Endothelial cell of umbilical vein (primary cell): ENCODE measurements at regions not wholly inside any gene's neighbourhood (a gene's known extent, or its start where the extent isn't known, plus 50 kb on each side); places are given as distances from the start of the nearest gene placed in this dataset.

ENCODE experiments used
- BruUV-seq: library from RNA; stranded (reverse); fragments of 400-500 nt; replicated peaks from 2 replicates; lab custom pipeline; 2021; lab: Mats Ljungman, UMichigan
- CTCF ChIA-PET: fragments of 300-600, 350-600 bp; sonication (Branson Sonifier 250); formaldehyde crosslinking; loops from one replicate; lab custom pipeline; 2021; ENCODE audit warnings: antibody characterized with exemption, inconsistent platforms; lab: Charles Lee
- POLR2A ChIA-PET: fragments of 300-600, 350-600 bp; sonication (Branson Sonifier 250); formaldehyde crosslinking; loops from one replicate; lab custom pipeline; 2021; ENCODE audit warnings: antibody characterized with exemption, inconsistent platforms; lab: Charles Lee
- DNase-seq: peaks from one replicate; pipeline ENCODE4 v3.0.0-alpha.2; 2011; ENCODE audit warnings: low read depth, low spot score
- FAIRE-seq: peaks from 2 replicates; lab custom pipeline; 2011; peaks lifted over from hg19 to GRCh38; lab: Jason Lieb, UNC
- H2AFZ ChIP-seq: 2 replicates; pipeline ENCODE4 v1.6.0; 2012; ENCODE audit warnings: low read depth, low read length, control low read depth, inconsistent platforms
- H3K27ac ChIP-seq: 2 replicates; pipeline ENCODE4 v1.5.1; 2011; ENCODE audit warnings: low read depth, mild to moderate bottlenecking, control low read depth, low read length, moderate library complexity; ENCODE audit not compliant: insufficient read depth
- H3K27me3 ChIP-seq, 2 experiments: 2 replicates each; pipeline versions ENCODE4 v1.6.0 to v1.6.1; 2011; ENCODE audit warnings: low read length in 2 of 2, mixed read lengths in 1 of 2; ENCODE audit not compliant: control insufficient read depth in 2 of 2, insufficient read depth in 2 of 2
- H3K36me3 ChIP-seq, 2 experiments: 2 replicates in 1 of 2; 3 replicates in 1 of 2; pipeline ENCODE4 v1.5.1; 2011; ENCODE audit warnings: low read length in 2 of 2, mild to moderate bottlenecking in 1 of 2, moderate library complexity in 1 of 2; ENCODE audit not compliant: control insufficient read depth in 2 of 2, insufficient read depth in 2 of 2; ENCODE audit errors: extremely low read depth in 1 of 2
- H3K4me1 ChIP-seq: 3 replicates; pipeline ENCODE4 v1.5.1; 2011; ENCODE audit warnings: mild to moderate bottlenecking, low read length; ENCODE audit not compliant: control insufficient read depth, insufficient read depth; ENCODE audit errors: extremely low read depth
- H3K4me2 ChIP-seq: 2 replicates; pipeline ENCODE4 v1.6.1; 2011; ENCODE audit warnings: low read length, control low read depth, mixed read lengths; ENCODE audit not compliant: insufficient read depth
- H3K4me3 ChIP-seq, 3 experiments: fragments of 200-600 bp in 1 of 3; sonication (generic), shearing (Covaris generic) in 1 of 3; replicated peaks in 1 of 3; 2 replicates each; pipeline ENCODE4 v1.5.1; 2011 to 2016; ENCODE audit warnings: control low read depth in 3 of 3, low read length in 3 of 3, mild to moderate bottlenecking in 2 of 3, inconsistent platforms in 1 of 3, low read depth in 1 of 3, moderate library complexity in 1 of 3; ENCODE audit not compliant: insufficient read depth in 1 of 3
- H3K79me2 ChIP-seq: 2 replicates; pipeline ENCODE4 v1.6.0; 2012; ENCODE audit warnings: low read length, inconsistent platforms; ENCODE audit not compliant: control insufficient read depth, insufficient read depth
- H3K9ac ChIP-seq: replicated peaks from 2 replicates; pipeline ENCODE3; 2011; ENCODE audit warnings: low read length, control low read depth; ENCODE audit not compliant: insufficient read depth; ENCODE audit errors: extremely low read depth
- H3K9me1 ChIP-seq: replicated peaks from 3 replicates; pipeline ENCODE4 v1.6.0; 2011; ENCODE audit warnings: mild to moderate bottlenecking, low read length; ENCODE audit not compliant: control insufficient read depth, insufficient read depth; ENCODE audit errors: extremely low read depth
- H3K9me3 ChIP-seq: replicated peaks from 2 replicates; pipeline ENCODE4 v1.5.1; 2012; ENCODE audit warnings: low read length, inconsistent platforms; ENCODE audit not compliant: control insufficient read depth, insufficient read depth
- H4K20me1 ChIP-seq: replicated peaks from 2 replicates; pipeline ENCODE3; 2011; ENCODE audit warnings: mild to moderate bottlenecking, low read length; ENCODE audit not compliant: control insufficient read depth, insufficient read depth; ENCODE audit errors: extremely low read depth
- FOS ChIP-seq: IDR thresholded peaks from 2 replicates; pipeline ENCODE4 v1.6.1; 2011; ENCODE audit warnings: mild to moderate bottlenecking, low read length, moderate library complexity, borderline replicate concordance; ENCODE audit not compliant: insufficient read depth
- GATA2 ChIP-seq: IDR thresholded peaks from 2 replicates; pipeline ENCODE4 v1.7.0; 2011; ENCODE audit warnings: low read depth, mild to moderate bottlenecking, moderate library complexity, mixed read lengths, low read length; ENCODE audit not compliant: insufficient read length, insufficient read depth
- JUN ChIP-seq: IDR thresholded peaks from 2 replicates; pipeline ENCODE4 v1.6.1; 2011; ENCODE audit warnings: borderline replicate concordance, low read depth; ENCODE audit not compliant: insufficient read length, insufficient read depth
- MYC ChIP-seq: IDR thresholded peaks from one replicate; pipeline ENCODE4 v1.6.1; 2011; ENCODE audit warnings: mild to moderate bottlenecking, low read depth, low read length
- POLR2A ChIP-seq: IDR thresholded peaks from 2 replicates; pipeline ENCODE4 v1.6.1; 2012; ENCODE audit warnings: low read depth, mild to moderate bottlenecking, control low read depth, low read length
- POLR2AphosphoS5 ChIP-seq: IDR thresholded peaks from 2 replicates; pipeline ENCODE4 v1.6.1; 2012; ENCODE audit warnings: low read depth, mild to moderate bottlenecking, control low read depth, low read length, moderate library complexity; ENCODE audit not compliant: insufficient read depth
- dilution Hi-C: fragments of 300-500 bp; cut with MboI; formaldehyde crosslinking; loops from one replicate; pipeline ENCODE4 v1.15.0; 2019; ENCODE audit warnings: low sequenced_read_pairs; ENCODE audit not compliant: extremely low pct_ligation_motif_present
- intact Hi-C: fragments of 100-400 bp; cut with micrococcal nuclease; formaldehyde crosslinking; loops from one replicate; pipeline ENCODE4 v1.10.0; 2022
- TF ChIP-seq, protein P1 (sequence below): IDR thresholded peaks from 2 replicates; pipeline ENCODE4 v1.6.1; 2011; ENCODE audit not compliant: insufficient read depth, insufficient read length
- TF ChIP-seq, protein P2 (sequence below), 2 donors: IDR thresholded peaks; 1 replicate in 1 of 2; 2 replicates in 1 of 2; pipeline ENCODE4 v1.5.1; 2011; ENCODE audit warnings: low read length in 2 of 2, mild to moderate bottlenecking in 2 of 2, moderate library complexity in 2 of 2, control low read depth in 1 of 2, inconsistent platforms in 1 of 2, low read depth in 1 of 2; ENCODE audit not compliant: insufficient read depth in 1 of 2; ENCODE audit errors: extremely low read depth in 1 of 2

DNA sequence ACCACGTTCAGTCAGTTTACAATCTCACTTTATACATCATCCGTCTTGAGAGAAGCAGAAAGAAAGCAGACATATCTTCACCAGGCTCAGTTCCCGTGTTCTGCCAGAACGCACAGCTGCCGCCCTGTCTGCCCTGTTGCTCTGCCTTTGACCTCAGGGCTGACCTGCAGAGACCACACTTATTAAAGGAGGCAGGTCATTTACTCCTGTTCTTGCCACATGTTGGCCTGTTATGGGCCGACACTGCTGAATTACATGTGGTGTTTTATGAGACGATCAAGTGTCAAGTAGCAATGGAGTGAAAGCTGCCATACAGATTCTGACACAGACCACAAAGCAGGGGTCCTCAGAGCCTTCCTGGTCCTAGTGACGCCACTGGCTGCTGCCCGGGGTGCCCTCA is 232.2 kb downstream of the TTC32 start:
- H3K79me2 ChIP-seq, result no peaks in the 10 kb centered on the region
- H3K4me1 ChIP-seq, result no peaks in the 10 kb centered on the region
- H3K9me3 ChIP-seq, result no peaks in the 10 kb centered on the region
- H3K9ac ChIP-seq, result no peak overlapping the region
- FAIRE-seq (no peak), DNase-seq (no peak)
- H3K36me3 ChIP-seq, result no peaks in the 10 kb centered on the region
- POLR2A ChIA-PET, result no interaction called here
- no peak overlapping the region for H3K4me3 ChIP-seq
- TF ChIP-seq MYC (no peak), JUN (no peak), GATA2 (no peak), POLR2A (no peak), FOS (no peak), POLR2AphosphoS5 (no peak)
- TF ChIP-seq, protein P1, sequence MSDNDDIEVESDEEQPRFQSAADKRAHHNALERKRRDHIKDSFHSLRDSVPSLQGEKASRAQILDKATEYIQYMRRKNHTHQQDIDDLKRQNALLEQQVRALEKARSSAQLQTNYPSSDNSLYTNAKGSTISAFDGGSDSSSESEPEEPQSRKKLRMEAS, result no peak
- TF ChIP-seq, protein P2, sequence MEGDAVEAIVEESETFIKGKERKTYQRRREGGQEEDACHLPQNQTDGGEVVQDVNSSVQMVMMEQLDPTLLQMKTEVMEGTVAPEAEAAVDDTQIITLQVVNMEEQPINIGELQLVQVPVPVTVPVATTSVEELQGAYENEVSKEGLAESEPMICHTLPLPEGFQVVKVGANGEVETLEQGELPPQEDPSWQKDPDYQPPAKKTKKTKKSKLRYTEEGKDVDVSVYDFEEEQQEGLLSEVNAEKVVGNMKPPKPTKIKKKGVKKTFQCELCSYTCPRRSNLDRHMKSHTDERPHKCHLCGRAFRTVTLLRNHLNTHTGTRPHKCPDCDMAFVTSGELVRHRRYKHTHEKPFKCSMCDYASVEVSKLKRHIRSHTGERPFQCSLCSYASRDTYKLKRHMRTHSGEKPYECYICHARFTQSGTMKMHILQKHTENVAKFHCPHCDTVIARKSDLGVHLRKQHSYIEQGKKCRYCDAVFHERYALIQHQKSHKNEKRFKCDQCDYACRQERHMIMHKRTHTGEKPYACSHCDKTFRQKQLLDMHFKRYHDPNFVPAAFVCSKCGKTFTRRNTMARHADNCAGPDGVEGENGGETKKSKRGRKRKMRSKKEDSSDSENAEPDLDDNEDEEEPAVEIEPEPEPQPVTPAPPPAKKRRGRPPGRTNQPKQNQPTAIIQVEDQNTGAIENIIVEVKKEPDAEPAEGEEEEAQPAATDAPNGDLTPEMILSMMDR (IDR thresholded peaks at IDR 0.05; ENCODE audit: extremely low read depth in 1 of 2, insufficient read depth in 1 of 2, low read depth in 1 of 2, low read length in 2 of 2), result no peak
- intact Hi-C loops (no loop called here), dilution Hi-C loops (no loop called here)
- H3K27me3 ChIP-seq, result no peaks in the 10 kb centered on the region
- H3K4me2 ChIP-seq, result no peak overlapping the region
- BruUV-seq, result no TSS peak
- no peak overlapping the region for H2AFZ ChIP-seq
- no peaks in the 10 kb centered on the region for H3K9me1 ChIP-seq
- no peak overlapping the region for H3K27ac ChIP-seq
- CTCF ChIA-PET, result interaction anchor here (0.6 kb wide), 1 partner anchor 24 kb away, joined by 3 read pairs; no protein-coding TSS in a partner anchor
- no peaks in the 10 kb centered on the region for H4K20me1 ChIP-seq
